K562 (cell line): ENCODE measurements at regions not wholly inside any gene's neighbourhood (a gene's known extent, or its start where the extent isn't known, plus 50 kb on each side); places are given as distances from the start of the nearest gene placed in this dataset.

Experiments used
- ATAC-seq: fragments of 200-7000 bp; cut with Tn5 transposase; 3 replicates; pipeline ENCODE4 v1.9.1; 2020; ENCODE audit warnings: moderate library complexity
- BruUV-seq: library from RNA; stranded (reverse); fragments of 400-500 nt; replicated peaks from 2 replicates; lab custom pipeline; 2021; lab: Mats Ljungman, UMichigan
- CTCF ChIA-PET: fragments of 300-600 bp; formaldehyde crosslinking; extraction: SDS; loops from one replicate; lab custom pipeline; 2021; ENCODE audit warnings: low intra/inter-chr PET ratio; lab: Yijun Ruan, JAX
- POLR2A ChIA-PET: fragments of 300-600, 350-650 bp; sonication (Branson Sonifier 250); formaldehyde crosslinking; extraction: SDS; loops from one replicate; lab custom pipeline; 2021; ENCODE audit warnings: antibody characterized with exemption, inconsistent platforms; lab: Yijun Ruan, JAX
- DNase-seq, 4 experiments: peaks; one replicate each; pipeline versions ENCODE4 v3.0.0 to v3.0.0-alpha.2; 2011 to 2018; ENCODE audit warnings: low spot score in 3 of 4, mixed read lengths in 3 of 4; ENCODE audit errors: extremely low read depth in 1 of 4
- FAIRE-seq: peaks from 2 replicates; lab custom pipeline; 2011; peaks lifted over from hg19 to GRCh38; lab: Jason Lieb, UNC
- H2AFZ ChIP-seq: 2 replicates; pipeline ENCODE4 v1.6.0; 2011; ENCODE audit warnings: low read depth, low read length, control low read depth, inconsistent platforms
- H3K27ac ChIP-seq: fragments of 200-600 bp; 3 replicates; pipeline ENCODE4 v1.8.0; 2011; ENCODE audit warnings: low read depth, mild to moderate bottlenecking, control low read depth, inconsistent platforms, low read length, moderate library complexity, mixed read lengths; ENCODE audit errors: extremely low read depth
- H3K27me3 ChIP-seq, 2 experiments: fragments of 300-600 bp in 1 of 2; 2 replicates in 1 of 2; 3 replicates in 1 of 2; pipeline versions ENCODE4 v1.6.0 to v1.8.0; 2011; ENCODE audit warnings: inconsistent platforms in 2 of 2, low read length in 2 of 2, mild to moderate bottlenecking in 1 of 2, mixed read lengths in 1 of 2, moderate library complexity in 1 of 2; ENCODE audit not compliant: control insufficient read depth in 2 of 2, insufficient read depth in 2 of 2
- H3K36me3 ChIP-seq: fragments of 300-600 bp; 3 replicates; pipeline ENCODE4 v1.8.0; 2011; ENCODE audit warnings: mild to moderate bottlenecking, low read length, inconsistent platforms; ENCODE audit not compliant: control insufficient read depth, insufficient read depth
- H3K4me1 ChIP-seq, 2 experiments: fragments of 200-600 bp in 1 of 2; replicated peaks in 1 of 2; 2 replicates in 1 of 2; 3 replicates in 1 of 2; pipeline versions ENCODE4 v1.5.1 to v1.8.0; 2011; ENCODE audit warnings: inconsistent platforms in 2 of 2, low read length in 2 of 2, mild to moderate bottlenecking in 1 of 2, mixed read lengths in 1 of 2, moderate library complexity in 1 of 2; ENCODE audit not compliant: control insufficient read depth in 2 of 2, insufficient read depth in 2 of 2
- H3K4me2 ChIP-seq: 2 replicates; pipeline ENCODE4 v1.6.1; 2011; ENCODE audit warnings: low read length, control low read depth, inconsistent platforms, mixed read lengths; ENCODE audit not compliant: insufficient read depth
- H3K4me3 ChIP-seq: fragments of 200-600 bp; sonication (generic), shearing (Covaris generic); 2 replicates; pipeline ENCODE4 v1.5.1; 2016; ENCODE audit warnings: control low read depth, inconsistent platforms
- H3K79me2 ChIP-seq: fragments of 200-600 bp; 3 replicates; pipeline ENCODE4 v1.8.0; 2011; ENCODE audit warnings: low read length, inconsistent platforms; ENCODE audit not compliant: control insufficient read depth, insufficient read depth
- H3K9ac ChIP-seq, 2 experiments: 2 replicates each; pipeline versions ENCODE4 v1.6.0 to v1.6.1; 2011; ENCODE audit warnings: low read depth in 2 of 2, low read length in 2 of 2, control low read depth in 1 of 2, inconsistent platforms in 1 of 2, mild to moderate bottlenecking in 1 of 2, mixed read lengths in 1 of 2; ENCODE audit not compliant: insufficient read depth in 1 of 2
- H3K9me1 ChIP-seq: one replicate; pipeline ENCODE4 v1.6.0; 2011; ENCODE audit warnings: inconsistent platforms, mild to moderate bottlenecking, low read length, moderate library complexity; ENCODE audit not compliant: control insufficient read depth, insufficient read depth
- H3K9me3 ChIP-seq: replicated peaks from 2 replicates; pipeline ENCODE4 v1.5.1; 2011; ENCODE audit warnings: low read depth, low read length, inconsistent platforms; ENCODE audit not compliant: control insufficient read depth, insufficient read depth
- H4K20me1 ChIP-seq: replicated peaks from 2 replicates; pipeline ENCODE4 v1.6.1; 2011; ENCODE audit warnings: low read length, inconsistent platforms, mixed read lengths; ENCODE audit not compliant: control insufficient read depth, insufficient read depth
- FOXK2 ChIP-seq, 2 experiments: fragments of 450-650 bp; IDR thresholded peaks in 1 of 2; conservative IDR thresholded peaks in 1 of 2; 2 replicates each; pipeline ENCODE4 v1.6.1; 2016; ENCODE audit warnings: low read depth in 2 of 2, mild to moderate bottlenecking in 1 of 2
- HMG20A ChIP-seq: fragments of 450-650 bp; formaldehyde crosslinking; conservative IDR thresholded peaks from 2 replicates; pipeline ENCODE4 v1.4.0; 2020; ENCODE audit warnings: mild to moderate bottlenecking, mixed read lengths
- HMGXB4 ChIP-seq: sonication (generic); formaldehyde crosslinking; IDR thresholded peaks from 2 replicates; pipeline ENCODE4 v1.8.1; 2023; ENCODE audit warnings: mild to moderate bottlenecking, missing genetic modification reagents
- MITF ChIP-seq: IDR thresholded peaks from 2 replicates; pipeline ENCODE4 v1.6.1; 2014; ENCODE audit warnings: antibody characterized with exemption
- NCOR1 ChIP-seq: fragments of 450-650 bp; IDR thresholded peaks from 2 replicates; pipeline ENCODE4 v1.6.1; 2016; ENCODE audit warnings: mild to moderate bottlenecking, moderate library complexity
- POLR2B ChIP-seq: fragments of 450-650 bp; IDR thresholded peaks from 2 replicates; pipeline ENCODE4 v1.6.1; 2018; ENCODE audit warnings: low read depth; ENCODE audit not compliant: partially characterized antibody
- SNRNP70 ChIP-seq: fragments of 200-400 bp; formaldehyde crosslinking; optimal IDR thresholded peaks from 2 replicates; pipeline ENCODE3; 2017; ENCODE audit warnings: low read depth, low read length
- ZBTB7A ChIP-seq: IDR thresholded peaks from 2 replicates; pipeline ENCODE4 v1.6.1; 2011; ENCODE audit warnings: low read depth, mild to moderate bottlenecking, low read length, moderate library complexity, borderline replicate concordance; ENCODE audit not compliant: control insufficient read depth
- ZNF408 ChIP-seq: fragments of 250-450 bp; sonication (Bioruptor Pico); IDR thresholded peaks from 2 replicates; pipeline ENCODE4 v1.4.0; 2020; ENCODE audit warnings: low read depth, mild to moderate bottlenecking, moderate library complexity
- ZNF780A ChIP-seq: fragments of 250-450 bp; sonication (Bioruptor Pico); IDR thresholded peaks from 2 replicates; pipeline ENCODE4 v1.5.0; 2021; ENCODE audit warnings: mild to moderate bottlenecking
- WGBS: fragments of 100-300 bp; shearing (Covaris generic); methylation state at CpG from one replicate; pipeline ENCODE4 v1.1.6; 2016; ENCODE audit warnings: low coverage, mixed read lengths; ENCODE audit not compliant: insufficient coverage; ENCODE audit errors: missing lambda C conversion rate; 5-methylcytosine and 5-hydroxymethylcytosine counted together
- in situ Hi-C: fragments of 300-500 bp; cut with MboI; formaldehyde crosslinking; loops from 4 replicates; pipeline ENCODE4 v1.15.0; 2018; ENCODE audit warnings: inconsistent platforms, mixed read lengths
- intact Hi-C: fragments of 100-400 bp; cut with micrococcal nuclease; formaldehyde crosslinking; loops from 2 replicates; pipeline ENCODE4 v1.14.2; 2022
- TF ChIP-seq, protein P1 (sequence below): sonication (generic); formaldehyde crosslinking; IDR thresholded peaks from 2 replicates; pipeline ENCODE4 v1.9.0; 2022; ENCODE audit warnings: mild to moderate bottlenecking, missing genetic modification reagents
- TF ChIP-seq, protein P2 (sequence below): sonication (generic); formaldehyde crosslinking; IDR thresholded peaks from 2 replicates; pipeline ENCODE4 v1.8.1; 2023; ENCODE audit warnings: missing genetic modification reagents, mild to moderate bottlenecking, borderline replicate concordance
- TF ChIP-seq, protein P3 (sequence below): sonication (generic); formaldehyde crosslinking; IDR thresholded peaks from 2 replicates; pipeline ENCODE4 v1.8.0; 2022; ENCODE audit warnings: mild to moderate bottlenecking, missing genetic modification reagents

DNA sequence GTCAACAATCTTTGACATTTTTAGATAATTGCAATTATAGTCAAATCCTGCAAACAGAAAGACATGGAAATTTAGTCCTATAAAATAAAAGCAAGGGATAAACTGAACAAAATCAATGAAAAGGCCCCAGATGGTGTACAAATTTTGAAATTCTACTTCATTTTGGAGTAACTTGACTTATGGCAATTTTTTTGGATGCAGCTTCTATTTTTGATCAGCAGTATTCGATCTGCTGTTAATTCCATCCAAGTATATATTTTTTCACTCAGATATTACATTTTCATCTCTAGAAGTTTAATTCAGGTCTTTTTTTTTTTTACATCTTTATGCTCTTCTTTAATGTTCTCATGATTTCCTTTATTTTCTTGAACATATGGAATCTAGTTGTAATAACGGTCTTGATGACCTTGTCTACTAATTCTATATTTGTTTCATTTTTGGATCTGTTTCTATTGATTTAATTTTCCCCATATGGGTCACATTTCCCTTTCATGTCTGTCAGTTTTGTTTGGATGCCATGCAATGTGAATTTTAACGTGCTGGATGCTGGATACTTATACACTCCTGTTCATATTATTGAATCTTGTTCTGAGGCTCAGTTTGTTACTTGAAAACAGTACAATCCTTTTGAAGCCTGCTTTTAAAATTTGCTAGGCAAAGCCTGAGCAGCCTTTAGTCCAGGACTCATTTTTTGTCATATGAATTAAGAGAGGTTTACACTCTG, 164.3 kb upstream of the FAM3C start:
- Histone ChIP-seq H3K79me2 (no peaks in the 10 kb centered on the region), H3K27me3 (no peaks in the 10 kb centered on the region), H3K4me1 (no peaks in the 10 kb centered on the region), H3K9ac (no peak overlapping the region), H3K9me1 (no peaks in the 10 kb centered on the region), H3K27ac (no peak overlapping the region), H3K4me2 (no peak overlapping the region), H3K36me3 (no peaks in the 10 kb centered on the region), H4K20me1 (no peaks in the 10 kb centered on the region), H2AFZ (no peak overlapping the region), H3K4me3 (no peak overlapping the region), H3K9me3 (no peaks in the 10 kb centered on the region)
- in situ Hi-C loops = no loop called here
- BruUV-seq = no TSS peak
- 2% methylated on average over 3 of the region's 3 CpGs for WGBS
- intact Hi-C loops = no loop called here
- FAIRE-seq (no peak), ATAC-seq (no peak), DNase-seq (no peak)
- POLR2A ChIA-PET = interaction anchor here (1.3 kb wide), 1 partner anchor 194 kb away, joined by 3 read pairs; no protein-coding TSS in a partner anchor
- no peak for TF ChIP-seq ZNF780A (CRISPR knock-in tag)
- TF ChIP-seq HMG20A (CRISPR knock-in tag) = no peak
- no peak for TF ChIP-seq MITF
- no peak for TF ChIP-seq NCOR1
- TF ChIP-seq, protein P1, sequence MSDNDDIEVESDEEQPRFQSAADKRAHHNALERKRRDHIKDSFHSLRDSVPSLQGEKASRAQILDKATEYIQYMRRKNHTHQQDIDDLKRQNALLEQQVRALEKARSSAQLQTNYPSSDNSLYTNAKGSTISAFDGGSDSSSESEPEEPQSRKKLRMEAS (CRISPR knock-in tag) = no peak
- TF ChIP-seq, protein P2, sequence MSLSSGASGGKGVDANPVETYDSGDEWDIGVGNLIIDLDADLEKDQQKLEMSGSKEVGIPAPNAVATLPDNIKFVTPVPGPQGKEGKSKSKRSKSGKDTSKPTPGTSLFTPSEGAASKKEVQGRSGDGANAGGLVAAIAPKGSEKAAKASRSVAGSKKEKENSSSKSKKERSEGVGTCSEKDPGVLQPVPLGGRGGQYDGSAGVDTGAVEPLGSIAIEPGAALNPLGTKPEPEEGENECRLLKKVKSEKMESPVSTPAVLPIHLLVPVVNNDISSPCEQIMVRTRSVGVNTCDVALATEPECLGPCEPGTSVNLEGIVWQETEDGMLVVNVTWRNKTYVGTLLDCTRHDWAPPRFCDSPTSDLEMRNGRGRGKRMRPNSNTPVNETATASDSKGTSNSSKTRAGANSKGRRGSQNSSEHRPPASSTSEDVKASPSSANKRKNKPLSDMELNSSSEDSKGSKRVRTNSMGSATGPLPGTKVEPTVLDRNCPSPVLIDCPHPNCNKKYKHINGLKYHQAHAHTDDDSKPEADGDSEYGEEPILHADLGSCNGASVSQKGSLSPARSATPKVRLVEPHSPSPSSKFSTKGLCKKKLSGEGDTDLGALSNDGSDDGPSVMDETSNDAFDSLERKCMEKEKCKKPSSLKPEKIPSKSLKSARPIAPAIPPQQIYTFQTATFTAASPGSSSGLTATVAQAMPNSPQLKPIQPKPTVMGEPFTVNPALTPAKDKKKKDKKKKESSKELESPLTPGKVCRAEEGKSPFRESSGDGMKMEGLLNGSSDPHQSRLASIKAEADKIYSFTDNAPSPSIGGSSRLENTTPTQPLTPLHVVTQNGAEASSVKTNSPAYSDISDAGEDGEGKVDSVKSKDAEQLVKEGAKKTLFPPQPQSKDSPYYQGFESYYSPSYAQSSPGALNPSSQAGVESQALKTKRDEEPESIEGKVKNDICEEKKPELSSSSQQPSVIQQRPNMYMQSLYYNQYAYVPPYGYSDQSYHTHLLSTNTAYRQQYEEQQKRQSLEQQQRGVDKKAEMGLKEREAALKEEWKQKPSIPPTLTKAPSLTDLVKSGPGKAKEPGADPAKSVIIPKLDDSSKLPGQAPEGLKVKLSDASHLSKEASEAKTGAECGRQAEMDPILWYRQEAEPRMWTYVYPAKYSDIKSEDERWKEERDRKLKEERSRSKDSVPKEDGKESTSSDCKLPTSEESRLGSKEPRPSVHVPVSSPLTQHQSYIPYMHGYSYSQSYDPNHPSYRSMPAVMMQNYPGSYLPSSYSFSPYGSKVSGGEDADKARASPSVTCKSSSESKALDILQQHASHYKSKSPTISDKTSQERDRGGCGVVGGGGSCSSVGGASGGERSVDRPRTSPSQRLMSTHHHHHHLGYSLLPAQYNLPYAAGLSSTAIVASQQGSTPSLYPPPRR (CRISPR knock-in tag) = no peak
- TF ChIP-seq SNRNP70 = no peak
- no peak for TF ChIP-seq ZBTB7A
- no peak for TF ChIP-seq POLR2B
- no peak for TF ChIP-seq ZNF408 (CRISPR knock-in tag)
- TF ChIP-seq FOXK2 (conservative IDR thresholded peaks at IDR 0.05 in 1 of 2, IDR thresholded peaks at IDR 0.05 in 1 of 2; ENCODE audit: low read depth in 2 of 2) = no peak
- no peak for TF ChIP-seq HMGXB4 (CRISPR knock-in tag)
- TF ChIP-seq, protein P3, sequence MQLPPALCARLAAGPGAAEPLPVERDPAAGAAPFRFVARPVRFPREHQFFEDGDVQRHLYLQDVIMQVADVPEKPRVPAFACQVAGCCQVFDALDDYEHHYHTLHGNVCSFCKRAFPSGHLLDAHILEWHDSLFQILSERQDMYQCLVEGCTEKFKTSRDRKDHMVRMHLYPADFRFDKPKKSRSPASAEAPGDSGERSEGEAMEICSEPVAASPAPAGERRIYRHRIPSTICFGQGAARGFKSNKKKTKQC (CRISPR knock-in tag) = no peak
- CTCF ChIA-PET = no interaction called here
